GM21367 (cell line): ENCODE measurements at regions not wholly inside any gene's neighbourhood (a gene's known extent, or its start where the extent isn't known, plus 50 kb on each side); places are given as distances from the start of the nearest gene placed in this dataset.
"Not testable (repeated sequence)": the region's sequence is repeated elsewhere in the genome, so short reads cannot be mapped to it uniquely, and the experiment has no call there.

Experiments
- ATAC-seq: cut with Tn5 transposase; IDR thresholded peaks from one replicate; pipeline ENCODE4 v1.9.1; 2021; ENCODE audit not compliant: unreplicated experiment

- ATAC-seq: no peak
Observed at GRCh38 chr5:167296661-167297060, 994.8 kb upstream of the WWC1 start.

- not testable (repeated sequence) for ATAC-seq
Observed at GRCh38 chr5:167299861-167300260, 991.6 kb upstream of the WWC1 start.

- no peak for ATAC-seq
Observed at GRCh38 chr5:167303582-167303981, 987.9 kb upstream of the WWC1 start.

- no peak for ATAC-seq
Observed at GRCh38 chr5:167304834-167305469, 986.5 kb upstream of the WWC1 start.

GRCh38 chr5:167305591-167306213 lies 985.7 kb upstream of the WWC1 start:
- no peak for ATAC-seq

GRCh38 chr5:167307042-167307441 lies 984.4 kb upstream of the WWC1 start:
- ATAC-seq: no peak

- ATAC-seq: no peak
Observed at GRCh38 chr5:167308466-167308865, 983.0 kb upstream of the WWC1 start.

- no peak for ATAC-seq
Observed at GRCh38 chr5:167309941-167310517, 981.4 kb upstream of the WWC1 start.

- no peak for ATAC-seq
Observed at GRCh38 chr5:167311340-167311739, 980.1 kb upstream of the WWC1 start.

GRCh38 chr5:167312225-167312624 lies 979.2 kb upstream of the WWC1 start:
- no peak for ATAC-seq

- ATAC-seq: no peak
Observed at GRCh38 chr5:167315762-167316161, 975.7 kb upstream of the WWC1 start.

GRCh38 chr5:167317884-167318283 lies 973.6 kb upstream of the WWC1 start:
- no peak for ATAC-seq

GRCh38 chr5:167319243-167319642 lies 972.2 kb upstream of the WWC1 start:
- ATAC-seq: no peak

GRCh38 chr5:167320019-167320418 lies 971.4 kb upstream of the WWC1 start:
- ATAC-seq: no peak

- no peak for ATAC-seq
Observed at GRCh38 chr5:167332309-167332708, 959.1 kb upstream of the WWC1 start.

GRCh38 chr5:167336161-167336560 lies 955.3 kb upstream of the WWC1 start:
- no peak for ATAC-seq

GRCh38 chr5:167339205-167339604 lies 952.2 kb upstream of the WWC1 start:
- ATAC-seq: no peak

- ATAC-seq: no peak
Observed at GRCh38 chr5:167346461-167346860, 945.0 kb upstream of the WWC1 start.

GRCh38 chr5:167348251-167348926 lies 943.1 kb upstream of the WWC1 start:
- ATAC-seq: no peak

GRCh38 chr5:167348980-167349379 lies 942.5 kb upstream of the WWC1 start:
- no peak for ATAC-seq

GRCh38 chr5:167351316-167351715 lies 940.1 kb upstream of the WWC1 start:
- no peak for ATAC-seq

GRCh38 chr5:167352801-167353200 lies 938.6 kb upstream of the WWC1 start:
- no peak for ATAC-seq
